Activated B cell treated with CpG ODN at 0.5 μM for 24 hours (primary cell): ENCODE measurements at regions not wholly inside any gene's neighbourhood (a gene's known extent, or its start where the extent isn't known, plus 50 kb on each side); places are given as distances from the start of the nearest gene placed in this dataset.

Source experiments
- ATAC-seq: fragments of 200-7000 bp; cut with Tn5 transposase; one replicate; pipeline ENCODE4 v1.10.0; 2021; ENCODE audit warnings: low read depth, mild to moderate bottlenecking, moderate library complexity
- CTCF ChIA-PET: fragments of 350-600 bp; sonication (Branson Sonifier 250); formaldehyde crosslinking; loops from one replicate; lab custom pipeline; 2021; ENCODE audit warnings: antibody characterized with exemption; lab: Charles Lee
- POLR2A ChIA-PET: fragments of 350-600 bp; sonication (Branson Sonifier 250); formaldehyde crosslinking; loops from one replicate; lab custom pipeline; 2021; ENCODE audit warnings: antibody characterized with exemption; lab: Charles Lee
- DNase-seq: peaks from one replicate; pipeline ENCODE4 v3.0.0; 2022
- H3K27ac Mint-ChIP-seq: one replicate; pipeline ENCODE4 v1.8.0; 2020; ENCODE audit warnings: mixed read lengths
- H3K27me3 Mint-ChIP-seq: one replicate; pipeline ENCODE4 v1.8.0; 2021; ENCODE audit warnings: mixed read lengths
- H3K36me3 Mint-ChIP-seq: one replicate; pipeline ENCODE4 v1.8.0; 2021; ENCODE audit warnings: low read depth, mixed read lengths
- H3K4me1 Mint-ChIP-seq: one replicate; pipeline ENCODE4 v1.8.0; 2021; ENCODE audit warnings: mixed read lengths
- H3K4me3 Mint-ChIP-seq: one replicate; pipeline ENCODE4 v1.8.0; 2020; ENCODE audit warnings: mild to moderate bottlenecking, mixed read lengths
- H3K9me3 Mint-ChIP-seq: one replicate; pipeline ENCODE4 v1.8.0; 2020; ENCODE audit warnings: mixed read lengths
- CTCF ChIP-seq: fragments of 200-600 bp; IDR thresholded peaks from one replicate; pipeline ENCODE4 v1.8.0; 2022; ENCODE audit warnings: antibody characterized with exemption, mild to moderate bottlenecking
- intact Hi-C: fragments of 100-400 bp; cut with micrococcal nuclease; formaldehyde crosslinking; loops from one replicate; pipeline ENCODE4 v1.15.1; 2024

- Mint-ChIP-seq H3K36me3 (no peaks in the 10 kb centered on the region), H3K4me1 (peaks cover 2% of the 10 kb centered on the region), H3K27me3 (peaks cover 16% of the 10 kb centered on the region), H3K4me3 (no peak overlapping the region), H3K9me3 (no peaks in the 10 kb centered on the region), H3K27ac (no peak overlapping the region)
- ChIA-PET CTCF (no interaction called here), POLR2A (no interaction called here)
- TF ChIP-seq CTCF = no peak
- DNase-seq (no peak), ATAC-seq (no peak)
- intact Hi-C loops = no loop called here
These were observed 68.1 kb upstream of the FGF3 start for GRCh38 chr11:69887330-69887729.

- no peak for TF ChIP-seq CTCF
- Mint-ChIP-seq H3K27me3 (peaks cover 21% of the 10 kb centered on the region), H3K4me3 (no peak overlapping the region), H3K4me1 (peaks cover 2% of the 10 kb centered on the region), H3K9me3 (no peaks in the 10 kb centered on the region), H3K27ac (no peak overlapping the region), H3K36me3 (no peaks in the 10 kb centered on the region)
- intact Hi-C loops = no loop called here
- POLR2A ChIA-PET = no interaction called here
- CTCF ChIA-PET = interaction anchor here (1.0 kb wide), 1 partner anchor 28 kb away, joined by 3 read pairs; no protein-coding TSS in a partner anchor
- DNase-seq (no peak), ATAC-seq (no peak)
These were observed 68.7 kb upstream of the FGF3 start for GRCh38 chr11:69887841-69888427.

GRCh38 chr11:69888483-69889181 is 69.4 kb upstream of the FGF3 start:
- Mint-ChIP-seq H3K36me3 (no peaks in the 10 kb centered on the region), H3K27ac (no peak overlapping the region), H3K27me3 (peaks cover 21% of the 10 kb centered on the region), H3K4me1 (peaks cover 2% of the 10 kb centered on the region), H3K4me3 (no peak overlapping the region), H3K9me3 (no peaks in the 10 kb centered on the region)
- TF ChIP-seq CTCF = peak; percentile 31
- intact Hi-C loops = no loop called here
- ChIA-PET POLR2A (no interaction called here), CTCF (interaction anchor here (1.0 kb wide), 1 partner anchor 29 kb away, joined by 3 read pairs; no protein-coding TSS in a partner anchor)
- ATAC-seq (no peak), DNase-seq (peak; percentile 35)

GRCh38 chr11:69889400-69890318 is 70.4 kb upstream of the FGF3 start:
- CTCF ChIA-PET = interaction anchor here (1.0 kb wide), 1 partner anchor 11 kb away, joined by 3 read pairs; no protein-coding TSS in a partner anchor
- no peaks in the 10 kb centered on the region for H3K36me3 Mint-ChIP-seq
- no peak for ATAC-seq
- H3K4me3 Mint-ChIP-seq = no peak overlapping the region
- peaks cover 2% of the 10 kb centered on the region for H3K4me1 Mint-ChIP-seq
- TF ChIP-seq CTCF = no peak
- intact Hi-C loops = no loop called here
- no peaks in the 10 kb centered on the region for H3K9me3 Mint-ChIP-seq
- POLR2A ChIA-PET = no interaction called here
- peaks cover 31% of the 10 kb centered on the region for H3K27me3 Mint-ChIP-seq
- no peak for DNase-seq
- H3K27ac Mint-ChIP-seq = no peak overlapping the region
